Gastrocnemius medialis (tissue), 4 donors: ENCODE measurements at regions not wholly inside any gene's neighbourhood (a gene's known extent, or its start where the extent isn't known, plus 50 kb on each side); places are given as distances from the start of the nearest gene placed in this dataset.

Experiments used
- POLR2A ChIP-seq, 2 donors: fragments of 450-650 bp; IDR thresholded peaks; one replicate each; pipeline ENCODE4 v1.6.1; 2017; ENCODE audit warnings: antibody characterized with exemption in 2 of 2, mild to moderate bottlenecking in 2 of 2, moderate library complexity in 2 of 2
- TF ChIP-seq, protein P1 (sequence below), 5 experiments: fragments of 450-650 bp in 3 of 5; fragments of 200-600 bp in 2 of 5; sonication (generic) in 2 of 5; IDR thresholded peaks in 4 of 5; conservative IDR thresholded peaks in 1 of 5; 1 replicate in 4 of 5; 2 replicates in 1 of 5; pipeline ENCODE4 v1.5.1; 2016 to 2019; ENCODE audit warnings: antibody characterized with exemption in 5 of 5, mild to moderate bottlenecking in 3 of 5, moderate library complexity in 3 of 5

DNA sequence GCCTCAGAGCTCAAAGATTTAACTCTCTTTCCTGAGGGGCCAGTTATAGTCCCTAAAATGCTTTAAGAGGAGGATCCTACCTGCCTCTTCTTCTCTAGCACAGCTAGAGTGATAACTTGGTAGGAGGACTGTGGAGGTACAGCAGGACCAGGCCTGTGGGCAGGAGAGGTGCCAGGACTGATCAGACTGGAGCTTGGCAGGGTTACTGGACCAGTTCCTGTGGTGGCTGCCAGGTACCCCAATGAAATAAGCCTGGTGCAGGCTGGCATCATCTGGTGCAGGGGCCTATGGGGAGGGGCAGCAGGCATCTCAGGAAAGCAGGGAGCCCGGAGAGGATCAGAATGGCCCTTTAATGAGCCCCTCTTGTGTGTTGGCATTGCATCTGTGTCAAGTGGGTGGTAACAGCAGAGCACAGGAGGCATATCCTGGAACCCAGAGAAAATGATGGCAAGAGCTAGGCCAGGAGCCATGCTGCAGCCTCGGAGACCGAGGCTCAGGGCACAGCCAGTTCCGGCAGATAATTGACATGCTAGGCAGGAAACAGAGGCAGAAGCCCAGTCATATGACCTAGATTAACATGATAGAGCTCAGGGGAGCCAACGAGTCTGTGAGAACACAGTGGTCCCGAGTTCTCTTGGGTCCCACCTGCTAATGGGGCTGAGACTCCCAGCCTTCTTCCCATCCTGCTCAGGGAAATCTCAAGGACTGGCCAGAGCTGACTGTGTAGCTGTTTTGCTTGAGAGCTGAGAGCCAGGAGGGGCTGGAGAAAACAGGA is 187.5 kb upstream of the ZBED5 start:
- TF ChIP-seq POLR2A (IDR thresholded peaks at IDR 0.05), result no peak
- TF ChIP-seq, protein P1, sequence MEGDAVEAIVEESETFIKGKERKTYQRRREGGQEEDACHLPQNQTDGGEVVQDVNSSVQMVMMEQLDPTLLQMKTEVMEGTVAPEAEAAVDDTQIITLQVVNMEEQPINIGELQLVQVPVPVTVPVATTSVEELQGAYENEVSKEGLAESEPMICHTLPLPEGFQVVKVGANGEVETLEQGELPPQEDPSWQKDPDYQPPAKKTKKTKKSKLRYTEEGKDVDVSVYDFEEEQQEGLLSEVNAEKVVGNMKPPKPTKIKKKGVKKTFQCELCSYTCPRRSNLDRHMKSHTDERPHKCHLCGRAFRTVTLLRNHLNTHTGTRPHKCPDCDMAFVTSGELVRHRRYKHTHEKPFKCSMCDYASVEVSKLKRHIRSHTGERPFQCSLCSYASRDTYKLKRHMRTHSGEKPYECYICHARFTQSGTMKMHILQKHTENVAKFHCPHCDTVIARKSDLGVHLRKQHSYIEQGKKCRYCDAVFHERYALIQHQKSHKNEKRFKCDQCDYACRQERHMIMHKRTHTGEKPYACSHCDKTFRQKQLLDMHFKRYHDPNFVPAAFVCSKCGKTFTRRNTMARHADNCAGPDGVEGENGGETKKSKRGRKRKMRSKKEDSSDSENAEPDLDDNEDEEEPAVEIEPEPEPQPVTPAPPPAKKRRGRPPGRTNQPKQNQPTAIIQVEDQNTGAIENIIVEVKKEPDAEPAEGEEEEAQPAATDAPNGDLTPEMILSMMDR (IDR thresholded peaks at IDR 0.05 in 4 of 5, conservative IDR thresholded peaks at IDR 0.05 in 1 of 5), result no peak
